B cell (primary cell): ENCODE measurements at regions not wholly inside any gene's neighbourhood (a gene's known extent, or its start where the extent isn't known, plus 50 kb on each side); places are given as distances from the start of the nearest gene placed in this dataset.

ENCODE experiments used
- ATAC-seq: fragments of 200-7000 bp; cut with Tn5 transposase; one replicate; pipeline ENCODE4 v1.10.0; 2021; ENCODE audit warnings: low read depth, mild to moderate bottlenecking, moderate number of reproducible peaks, moderate library complexity
- CTCF ChIA-PET: fragments of 350-600 bp; sonication (Branson Sonifier 250); formaldehyde crosslinking; loops from one replicate; lab custom pipeline; 2021; ENCODE audit warnings: antibody characterized with exemption, inconsistent platforms; lab: Charles Lee
- POLR2A ChIA-PET: fragments of 350-600 bp; sonication (Branson Sonifier 250); formaldehyde crosslinking; loops from one replicate; lab custom pipeline; 2021; ENCODE audit warnings: antibody characterized with exemption; lab: Charles Lee
- DNase-seq: peaks from one replicate; pipeline ENCODE4 v3.0.0; 2013
- H2AFZ ChIP-seq: 2 replicates; pipeline ENCODE4 v1.6.1; 2012; ENCODE audit warnings: mild to moderate bottlenecking, low read depth, low read length; ENCODE audit not compliant: insufficient read depth, poor library complexity, severe bottlenecking
- H3K27ac ChIP-seq, 2 donors: 1 replicate in 1 of 2; 2 replicates in 1 of 2; pipeline ENCODE4 v1.5.1; 2012 to 2013; ENCODE audit warnings: low read length in 2 of 2, mild to moderate bottlenecking in 2 of 2, moderate library complexity in 1 of 2
- H3K27me3 ChIP-seq, 4 experiments: fragments of 200-600 bp in 1 of 4; sonication (generic) in 1 of 4; replicated peaks in 1 of 4; 1 replicate in 2 of 4; 2 replicates in 2 of 4; pipeline versions ENCODE4 v1.6.1 to v1.7.0; 2013 to 2016; ENCODE audit warnings: low read length in 3 of 4, mild to moderate bottlenecking in 2 of 4, mixed read lengths in 1 of 4, moderate library complexity in 1 of 4; ENCODE audit not compliant: insufficient read depth in 4 of 4, control insufficient read depth in 3 of 4; ENCODE audit errors: control extremely low read depth in 1 of 4
- H3K36me3 ChIP-seq, 2 experiments: replicated peaks in 1 of 2; 1 replicate in 1 of 2; 2 replicates in 1 of 2; pipeline versions ENCODE4 v1.6.1 to v1.7.1; 2013; ENCODE audit warnings: low read length in 1 of 2; ENCODE audit not compliant: insufficient read depth in 2 of 2, control insufficient read depth in 1 of 2; ENCODE audit errors: control extremely low read depth in 1 of 2, extremely low read depth in 1 of 2
- H3K4me1 ChIP-seq, 2 donors: fragments of 200-600 bp in 1 of 2; sonication (generic) in 1 of 2; 1 replicate in 1 of 2; 2 replicates in 1 of 2; pipeline versions ENCODE4 v1.5.1 to v1.6.1; 2013 to 2017; ENCODE audit warnings: low read length in 2 of 2; ENCODE audit not compliant: control insufficient read depth in 2 of 2, insufficient read depth in 2 of 2
- H3K4me2 ChIP-seq: replicated peaks from 2 replicates; pipeline ENCODE3; 2012; ENCODE audit warnings: mild to moderate bottlenecking, low read depth, low read length; ENCODE audit not compliant: poor library complexity, severe bottlenecking
- H3K4me3 ChIP-seq, 5 experiments: fragments of 200-600 bp in 1 of 5; sonication (generic) in 1 of 5; 1 replicate in 3 of 5; 2 replicates in 2 of 5; pipeline versions ENCODE4 v1.5.1 to v1.7.0; 2011 to 2016; ENCODE audit warnings: low read length in 4 of 5, mild to moderate bottlenecking in 4 of 5, low read depth in 2 of 5, control low read depth in 1 of 5, moderate library complexity in 1 of 5; ENCODE audit not compliant: insufficient read depth in 1 of 5; ENCODE audit errors: control extremely low read depth in 1 of 5, extremely low read depth in 1 of 5
- H3K79me2 ChIP-seq: fragments of 200-600 bp; sonication (generic); one replicate; pipeline ENCODE4 v1.6.0; 2016; ENCODE audit warnings: low read length; ENCODE audit not compliant: control insufficient read depth, insufficient read depth
- H3K9ac ChIP-seq: fragments of 200-600 bp; sonication (generic); 2 replicates; pipeline ENCODE4 v1.6.1; 2017; ENCODE audit warnings: mild to moderate bottlenecking, low read length, moderate library complexity
- H3K9me3 ChIP-seq, 3 donors: one replicate each; pipeline versions ENCODE4 v1.6.1 to v1.7.1; 2013; ENCODE audit warnings: low read length in 2 of 3; ENCODE audit not compliant: control insufficient read depth in 2 of 3, insufficient read depth in 1 of 3; ENCODE audit errors: control extremely low read depth in 1 of 3
- H4K20me1 ChIP-seq: 2 replicates; pipeline ENCODE4 v1.6.0; 2012; ENCODE audit warnings: mild to moderate bottlenecking, low read length; ENCODE audit not compliant: insufficient read depth, control insufficient read depth, poor library complexity, severe bottlenecking
- H3K27ac Mint-ChIP-seq: one replicate; pipeline ENCODE4 v1.8.0; 2021; ENCODE audit warnings: mixed read lengths
- H3K27me3 Mint-ChIP-seq: one replicate; pipeline ENCODE4 v1.8.0; 2021; ENCODE audit warnings: mixed read lengths
- H3K4me1 Mint-ChIP-seq: one replicate; pipeline ENCODE4 v1.8.0; 2021; ENCODE audit warnings: mixed read lengths
- H3K4me3 Mint-ChIP-seq: one replicate; pipeline ENCODE4 v1.8.0; 2021; ENCODE audit warnings: mixed read lengths
- H3K9me3 Mint-ChIP-seq: one replicate; pipeline ENCODE4 v1.8.0; 2022; ENCODE audit warnings: mixed read lengths; ENCODE audit not compliant: insufficient read depth
- CTCF ChIP-seq: fragments of 200-600 bp; IDR thresholded peaks from one replicate; pipeline ENCODE4 v1.8.0; 2022; ENCODE audit warnings: antibody characterized with exemption, mild to moderate bottlenecking
- EZH2 ChIP-seq: IDR thresholded peaks from 2 replicates; pipeline ENCODE4 v1.6.1; 2012; ENCODE audit warnings: borderline replicate concordance, low read depth, mild to moderate bottlenecking, moderate library complexity, low read length; ENCODE audit not compliant: insufficient read depth, poor library complexity, severe bottlenecking
- WGBS: methylation state at CpG from one replicate; pipeline ENCODE4 v1.1.5; 2013; ENCODE audit warnings: missing lambda C conversion rate; ENCODE audit not compliant: insufficient coverage; 5-methylcytosine and 5-hydroxymethylcytosine counted together
- intact Hi-C: fragments of 100-400 bp; cut with micrococcal nuclease; formaldehyde crosslinking; loops from one replicate; pipeline ENCODE4 v1.10.0; 2022

- Histone ChIP-seq H4K20me1 (no peaks in the 10 kb centered on the region), H3K4me3 (no peak overlapping the region), H3K9me3 (no peaks in the 10 kb centered on the region), H3K27me3 (peaks cover 0 to 19% (median 7%) of the 10 kb centered on the region in 4 experiments), H3K4me1 (no peaks in the 10 kb centered on the region), H3K4me2 (no peak overlapping the region), H2AFZ (no peak overlapping the region), H3K9ac (no peak overlapping the region), H3K79me2 (no peaks in the 10 kb centered on the region), H3K27ac (no peak overlapping the region), H3K36me3 (no peaks in the 10 kb centered on the region)
- ChIA-PET CTCF (no interaction called here), POLR2A (no interaction called here)
- Mint-ChIP-seq H3K4me1 (no peaks in the 10 kb centered on the region), H3K9me3 (no peaks in the 10 kb centered on the region), H3K4me3 (no peak overlapping the region), H3K27me3 (peaks cover 37% of the 10 kb centered on the region), H3K27ac (no peak overlapping the region)
- ATAC-seq (no peak), DNase-seq (no peak)
- intact Hi-C loops = no loop called here
- 88% methylated on average over 11 of the region's 12 CpGs for WGBS
- no peak for TF ChIP-seq EZH2
- TF ChIP-seq CTCF = no peak
These were observed 228.9 kb upstream of the FOXF1 start for GRCh38 chr16:86281421-86281820.

- H3K27ac ChIP-seq = no peak overlapping the region
- CTCF ChIA-PET = no interaction called here
- no peak overlapping the region for H3K9ac ChIP-seq
- ATAC-seq = no peak
- H4K20me1 ChIP-seq = no peaks in the 10 kb centered on the region
- H3K27ac Mint-ChIP-seq = no peak overlapping the region
- H3K4me1 Mint-ChIP-seq = no peaks in the 10 kb centered on the region
- peaks cover 51% of the 10 kb centered on the region for H3K27me3 Mint-ChIP-seq
- H3K9me3 Mint-ChIP-seq = no peaks in the 10 kb centered on the region
- peaks cover 0 to 40% (median 13%) of the 10 kb centered on the region in 4 experiments for H3K27me3 ChIP-seq
- H2AFZ ChIP-seq = no peak overlapping the region
- DNase-seq = no peak
- POLR2A ChIA-PET = no interaction called here
- TF ChIP-seq CTCF (no peak), EZH2 (no peak)
- H3K4me1 ChIP-seq = no peaks in the 10 kb centered on the region
- H3K4me3 ChIP-seq = no peak overlapping the region
- no peaks in the 10 kb centered on the region for H3K9me3 ChIP-seq
- H3K4me2 ChIP-seq = no peak overlapping the region
- no peaks in the 10 kb centered on the region for H3K36me3 ChIP-seq
- intact Hi-C loops = no loop called here
- no peaks in the 10 kb centered on the region for H3K79me2 ChIP-seq
- WGBS = 62% methylated on average over 5 of the region's 5 CpGs
- no peak overlapping the region for H3K4me3 Mint-ChIP-seq
These were observed 226.4 kb upstream of the FOXF1 start for GRCh38 chr16:86283944-86284343.
